ENCODE measurements at regions not wholly inside any gene's neighbourhood (a gene's known extent, or its start where the extent isn't known, plus 50 kb on each side); places are given as distances from the start of the nearest gene placed in this dataset.

- TF ChIP-seq POLR2A (IDR thresholded peaks at IDR 0.05) (no peak), CTCF (IDR thresholded peaks at IDR 0.05) (no peak)
Measured at GRCh38 chr10:44316187-44316921, 68.5 kb downstream of the CXCL12 start.
